Mesothelial cell of epicardium (in vitro differentiated cells): ENCODE measurements at regions not wholly inside any gene's neighbourhood (a gene's known extent, or its start where the extent isn't known, plus 50 kb on each side); places are given as distances from the start of the nearest gene placed in this dataset.

Experiments
- DNase-seq, 2 experiments: peaks; one replicate each; pipeline ENCODE4 v3.0.0; 2021; ENCODE audit warnings: low spot score in 2 of 2; ENCODE audit not compliant: unreplicated experiment in 2 of 2
- H3K27ac Mint-ChIP-seq: 2 replicates; pipeline ENCODE4 v1.8.0; 2021; ENCODE audit warnings: mixed read lengths
- H3K27me3 Mint-ChIP-seq: 2 replicates; pipeline ENCODE4 v1.8.0; 2021; ENCODE audit warnings: low read depth, mixed read lengths
- H3K36me3 Mint-ChIP-seq: 2 replicates; pipeline ENCODE4 v1.8.0; 2021; ENCODE audit warnings: mixed read lengths
- H3K4me1 Mint-ChIP-seq: 2 replicates; pipeline ENCODE4 v1.8.0; 2021; ENCODE audit warnings: mixed read lengths
- H3K4me3 Mint-ChIP-seq: 2 replicates; pipeline ENCODE4 v1.8.0; 2021; ENCODE audit warnings: mild to moderate bottlenecking, moderate library complexity, mixed read lengths
- H3K9me3 Mint-ChIP-seq: 2 replicates; pipeline ENCODE4 v1.8.0; 2021; ENCODE audit warnings: mixed read lengths
- CTCF ChIP-seq: fragments of 200-600 bp; sonication (generic); IDR thresholded peaks from one replicate; pipeline ENCODE4 v1.5.0; 2021; ENCODE audit warnings: antibody characterized with exemption; ENCODE audit not compliant: unreplicated experiment

GRCh38 chr11:10993640-10994039, 135.8 kb upstream of the ZBED5 start:
- TF ChIP-seq CTCF, result no peak
- H3K27ac Mint-ChIP-seq, result no peak overlapping the region
- no peaks in the 10 kb centered on the region for H3K36me3 Mint-ChIP-seq
- H3K9me3 Mint-ChIP-seq, result peaks cover 18% of the 10 kb centered on the region
- H3K4me3 Mint-ChIP-seq, result no peak overlapping the region
- peaks cover 21% of the 10 kb centered on the region for H3K27me3 Mint-ChIP-seq
- no peak for DNase-seq
- no peaks in the 10 kb centered on the region for H3K4me1 Mint-ChIP-seq

DNA sequence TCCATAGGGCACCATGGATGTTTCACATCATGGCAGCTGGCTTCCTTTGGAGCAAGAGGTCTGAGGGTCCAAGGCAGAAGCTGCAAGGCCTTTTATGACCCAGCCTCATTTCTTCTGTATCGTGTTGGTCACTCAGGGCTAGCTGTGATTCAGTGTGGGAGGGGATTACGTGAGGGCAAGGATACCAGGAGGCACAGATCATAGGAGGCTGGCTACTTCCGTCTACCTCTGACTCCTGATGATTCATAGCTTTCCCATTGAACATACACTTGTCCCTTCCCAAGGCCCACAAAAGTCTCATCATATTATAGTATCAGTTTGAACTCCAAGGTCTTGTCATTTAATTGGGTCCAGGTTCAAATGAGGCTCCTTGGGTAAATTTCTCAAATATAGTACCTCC, 135.3 kb upstream of the ZBED5 start:
- H3K4me1 Mint-ChIP-seq, result no peaks in the 10 kb centered on the region
- H3K27ac Mint-ChIP-seq, result no peak overlapping the region
- peaks cover 18% of the 10 kb centered on the region for H3K9me3 Mint-ChIP-seq
- no peaks in the 10 kb centered on the region for H3K36me3 Mint-ChIP-seq
- no peak for DNase-seq
- H3K4me3 Mint-ChIP-seq, result no peak overlapping the region
- H3K27me3 Mint-ChIP-seq, result peaks cover 19% of the 10 kb centered on the region
- TF ChIP-seq CTCF, result no peak

DNA sequence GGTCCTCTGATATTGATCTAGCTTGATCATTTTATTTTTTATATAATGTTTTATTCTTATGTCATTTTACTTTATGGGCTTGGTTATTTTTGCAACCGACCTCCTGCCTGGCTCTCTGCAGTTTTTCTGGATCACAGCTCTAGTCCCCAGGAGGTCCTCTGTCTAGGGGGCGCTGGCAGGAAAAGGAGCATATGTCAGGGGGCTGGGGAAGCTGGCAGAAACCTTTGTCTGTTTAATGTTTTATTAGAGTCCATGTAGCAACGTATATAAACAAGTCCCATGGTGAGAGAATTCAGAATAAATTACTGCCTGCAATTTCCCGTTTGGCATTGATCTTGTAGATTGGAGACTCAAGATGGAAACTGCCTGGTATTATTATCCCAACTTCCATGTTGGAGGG, 133.5 kb upstream of the ZBED5 start:
- H3K27me3 Mint-ChIP-seq, result peaks cover 8% of the 10 kb centered on the region
- no peaks in the 10 kb centered on the region for H3K36me3 Mint-ChIP-seq
- H3K4me1 Mint-ChIP-seq, result no peaks in the 10 kb centered on the region
- no peak for DNase-seq
- peaks cover 18% of the 10 kb centered on the region for H3K9me3 Mint-ChIP-seq
- H3K4me3 Mint-ChIP-seq, result no peak overlapping the region
- no peak overlapping the region for H3K27ac Mint-ChIP-seq
- TF ChIP-seq CTCF, result no peak

GRCh38 chr11:10990637-10991193, 132.9 kb upstream of the ZBED5 start:
- Mint-ChIP-seq H3K27ac (no peak overlapping the region), H3K27me3 (peaks cover 4% of the 10 kb centered on the region), H3K9me3 (peaks cover 18% of the 10 kb centered on the region), H3K36me3 (no peaks in the 10 kb centered on the region), H3K4me3 (no peak overlapping the region), H3K4me1 (no peaks in the 10 kb centered on the region)
- no peak for TF ChIP-seq CTCF
- no peak for DNase-seq

DNA sequence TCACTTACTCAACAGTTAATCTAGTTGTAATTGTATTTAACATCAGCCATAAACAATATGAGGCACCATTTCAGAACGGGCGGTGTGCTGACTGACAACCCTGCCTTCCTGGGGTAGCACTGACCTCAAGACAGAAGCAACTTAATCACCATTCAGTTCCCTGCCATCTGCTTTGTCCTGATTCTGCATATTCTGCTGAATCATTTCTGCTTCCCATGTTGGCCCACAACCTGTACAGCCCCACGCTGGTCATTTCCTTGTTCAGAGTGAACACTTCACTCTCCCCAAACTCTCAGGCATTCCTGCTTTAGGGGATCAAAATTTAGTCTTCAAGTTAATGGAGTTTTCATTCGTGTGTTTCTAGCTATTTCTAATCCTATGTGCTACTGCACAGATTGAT, 132.3 kb upstream of the ZBED5 start:
- TF ChIP-seq CTCF, result no peak
- H3K4me1 Mint-ChIP-seq, result no peaks in the 10 kb centered on the region
- DNase-seq, result no peak
- H3K9me3 Mint-ChIP-seq, result peaks cover 18% of the 10 kb centered on the region
- peaks cover 2% of the 10 kb centered on the region for H3K27me3 Mint-ChIP-seq
- no peaks in the 10 kb centered on the region for H3K36me3 Mint-ChIP-seq
- no peak overlapping the region for H3K27ac Mint-ChIP-seq
- H3K4me3 Mint-ChIP-seq, result no peak overlapping the region

- Mint-ChIP-seq H3K36me3 (no peaks in the 10 kb centered on the region), H3K27ac (no peak overlapping the region), H3K9me3 (no peaks in the 10 kb centered on the region), H3K27me3 (peaks cover 3% of the 10 kb centered on the region), H3K4me1 (no peaks in the 10 kb centered on the region), H3K4me3 (no peak overlapping the region)
- no peak for DNase-seq
- no peak for TF ChIP-seq CTCF
Measured at GRCh38 chr11:10986006-10986405, 128.2 kb upstream of the ZBED5 start.
